Lower lobe of right lung (tissue), 2 donors: ENCODE measurements at regions not wholly inside any gene's neighbourhood (a gene's known extent, or its start where the extent isn't known, plus 50 kb on each side); places are given as distances from the start of the nearest gene placed in this dataset.

Experiments used
- ATAC-seq, 2 donors: fragments of 200-7000 bp; cut with Tn5 transposase; one replicate each; pipeline ENCODE4 v1.9.1; 2020 to 2022; ENCODE audit warnings: mild to moderate bottlenecking in 2 of 2, moderate library complexity in 2 of 2
- DNase-seq: peaks from one replicate; pipeline ENCODE4 v3.0.0-alpha.2; 2020
- H3K27ac ChIP-seq: fragments of 200-600 bp; one replicate; pipeline ENCODE4 v1.8.0; 2022
- H3K27me3 ChIP-seq: fragments of 200-600 bp; one replicate; pipeline ENCODE4 v1.8.0; 2022; ENCODE audit warnings: low read depth
- H3K36me3 ChIP-seq: fragments of 200-600 bp; one replicate; pipeline ENCODE4 v1.8.0; 2022; ENCODE audit warnings: mild to moderate bottlenecking
- H3K4me1 ChIP-seq: fragments of 200-600 bp; one replicate; pipeline ENCODE4 v1.8.0; 2022
- H3K4me3 ChIP-seq: fragments of 200-600 bp; one replicate; pipeline ENCODE4 v1.8.0; 2022; ENCODE audit warnings: mild to moderate bottlenecking
- H3K9me3 ChIP-seq: fragments of 200-600 bp; one replicate; pipeline ENCODE4 v1.8.0; 2022
- CTCF ChIP-seq: fragments of 200-600 bp; IDR thresholded peaks from one replicate; pipeline ENCODE4 v1.8.0; 2022; ENCODE audit warnings: antibody characterized with exemption, mild to moderate bottlenecking
- intact Hi-C: fragments of 100-400 bp; cut with DNase I; formaldehyde crosslinking; loops from one replicate; pipeline ENCODE4 v1.11.0; 2022
- donor health status: DM: no; HTN: yes; CAD: no; lungs with severe emphysema.

- intact Hi-C loops: no loop called here
- Histone ChIP-seq H3K4me3 (no peak overlapping the region), H3K27me3 (no peaks in the 10 kb centered on the region), H3K36me3 (no peaks in the 10 kb centered on the region), H3K9me3 (no peaks in the 10 kb centered on the region), H3K27ac (no peak overlapping the region), H3K4me1 (no peaks in the 10 kb centered on the region)
- TF ChIP-seq CTCF: no peak
- no peak for DNase-seq
- no peak for ATAC-seq
These were observed 207.3 kb upstream of the PRKD1 start for GRCh38 chr14:30134936-30135335.

GRCh38 chr14:30138567-30138966 lies 210.9 kb upstream of the PRKD1 start:
- Histone ChIP-seq H3K27me3 (no peaks in the 10 kb centered on the region), H3K9me3 (no peaks in the 10 kb centered on the region), H3K4me1 (no peaks in the 10 kb centered on the region), H3K36me3 (no peaks in the 10 kb centered on the region), H3K27ac (no peak overlapping the region), H3K4me3 (no peak overlapping the region)
- no peak for DNase-seq
- ATAC-seq: no peak
- no peak for TF ChIP-seq CTCF
- intact Hi-C loops: no loop called here

- no peak for TF ChIP-seq CTCF
- no peaks in the 10 kb centered on the region for H3K4me1 ChIP-seq
- ATAC-seq: no peak
- H3K9me3 ChIP-seq: peaks cover 14% of the 10 kb centered on the region
- no peaks in the 10 kb centered on the region for H3K27me3 ChIP-seq
- intact Hi-C loops: no loop called here
- no peak overlapping the region for H3K27ac ChIP-seq
- no peak overlapping the region for H3K4me3 ChIP-seq
- H3K36me3 ChIP-seq: no peaks in the 10 kb centered on the region
- no peak for DNase-seq
These were observed 214.6 kb upstream of the PRKD1 start for GRCh38 chr14:30142216-30142615.

GRCh38 chr14:30143627-30144026 lies 216.0 kb upstream of the PRKD1 start:
- DNase-seq (no peak), ATAC-seq (no peak)
- H3K36me3 ChIP-seq: no peaks in the 10 kb centered on the region
- TF ChIP-seq CTCF: no peak
- H3K4me3 ChIP-seq: no peak overlapping the region
- H3K27me3 ChIP-seq: no peaks in the 10 kb centered on the region
- no peak overlapping the region for H3K27ac ChIP-seq
- H3K4me1 ChIP-seq: no peaks in the 10 kb centered on the region
- intact Hi-C loops: no loop called here
- H3K9me3 ChIP-seq: peaks cover 22% of the 10 kb centered on the region

GRCh38 chr14:30153717-30154116 lies 226.1 kb upstream of the PRKD1 start:
- Histone ChIP-seq H3K27me3 (no peaks in the 10 kb centered on the region), H3K4me1 (no peaks in the 10 kb centered on the region), H3K27ac (no peak overlapping the region), H3K36me3 (no peaks in the 10 kb centered on the region), H3K4me3 (no peak overlapping the region), H3K9me3 (no peaks in the 10 kb centered on the region)
- ATAC-seq (no peak), DNase-seq (no peak)
- intact Hi-C loops: no loop called here
- no peak for TF ChIP-seq CTCF

GRCh38 chr14:30156571-30156970 lies 228.9 kb upstream of the PRKD1 start:
- no peak overlapping the region for H3K27ac ChIP-seq
- no peak for TF ChIP-seq CTCF
- no peak overlapping the region for H3K4me3 ChIP-seq
- no peak for DNase-seq
- no peaks in the 10 kb centered on the region for H3K9me3 ChIP-seq
- intact Hi-C loops: no loop called here
- H3K36me3 ChIP-seq: no peaks in the 10 kb centered on the region
- H3K27me3 ChIP-seq: no peaks in the 10 kb centered on the region
- no peaks in the 10 kb centered on the region for H3K4me1 ChIP-seq
- no peak for ATAC-seq
